ENCODE measurements at regions not wholly inside any gene's neighbourhood (a gene's known extent, or its start where the extent isn't known, plus 50 kb on each side); places are given as distances from the start of the nearest gene placed in this dataset.

GRCh38 chr2:78407960-78408794, 617.3 kb upstream of the REG3G start:
- TF ChIP-seq CTCF (IDR thresholded peaks at IDR 0.05; ENCODE audit: low read depth, low read length) (no peak), POLR2A (IDR thresholded peaks at IDR 0.05; ENCODE audit: extremely low read depth, insufficient read length) (no peak)

Measured in NB4 (cell line).